ENCODE measurements at regions not wholly inside any gene's neighbourhood (a gene's known extent, or its start where the extent isn't known, plus 50 kb on each side); places are given as distances from the start of the nearest gene placed in this dataset.
"Not testable (repeated sequence)": the region's sequence is repeated elsewhere in the genome, so short reads cannot be mapped to it uniquely, and the experiment has no call there.

DNA sequence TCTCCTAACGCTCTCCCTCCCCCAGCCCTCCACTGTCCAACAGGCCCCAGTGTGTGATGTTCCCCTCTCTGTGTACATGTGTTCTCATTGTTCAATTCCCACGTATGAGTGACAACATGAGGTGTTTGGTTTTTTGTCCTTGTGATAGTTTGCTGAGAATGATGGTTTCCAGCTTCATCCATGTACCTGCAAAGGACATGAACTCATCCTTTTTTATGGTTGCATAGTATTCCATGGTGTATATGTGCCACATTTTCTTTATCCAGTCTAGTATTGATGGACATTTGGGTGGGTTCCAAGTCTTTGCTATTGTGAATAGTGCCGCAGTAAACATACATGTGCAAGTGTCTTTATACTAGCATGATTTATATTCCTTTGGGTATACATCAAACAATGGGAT is 347.4 kb downstream of the MAGEE1 start:
- not testable (repeated sequence) for DNase-seq

DNA sequence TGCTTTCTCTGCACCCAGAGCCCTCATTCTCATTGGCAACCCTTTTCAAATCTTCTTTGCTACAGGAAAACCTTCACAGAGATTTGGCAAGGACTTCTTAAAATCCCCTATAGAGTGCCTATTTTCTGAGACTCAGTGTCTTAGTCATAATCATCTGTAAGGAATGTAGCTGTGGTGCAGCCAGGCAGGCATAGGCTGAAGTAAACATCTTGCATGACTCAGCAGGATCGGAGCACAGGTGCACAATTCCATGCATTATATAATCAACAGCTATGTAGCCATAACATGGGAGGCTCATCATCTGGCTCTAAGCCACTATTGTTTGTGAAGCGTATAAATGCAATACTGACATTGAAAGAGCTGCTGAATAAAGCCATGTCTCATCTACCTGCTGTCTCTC is 368.8 kb downstream of the MAGEE1 start:
- peak in 1 of 2 experiments; percentile 19 for DNase-seq

DNA sequence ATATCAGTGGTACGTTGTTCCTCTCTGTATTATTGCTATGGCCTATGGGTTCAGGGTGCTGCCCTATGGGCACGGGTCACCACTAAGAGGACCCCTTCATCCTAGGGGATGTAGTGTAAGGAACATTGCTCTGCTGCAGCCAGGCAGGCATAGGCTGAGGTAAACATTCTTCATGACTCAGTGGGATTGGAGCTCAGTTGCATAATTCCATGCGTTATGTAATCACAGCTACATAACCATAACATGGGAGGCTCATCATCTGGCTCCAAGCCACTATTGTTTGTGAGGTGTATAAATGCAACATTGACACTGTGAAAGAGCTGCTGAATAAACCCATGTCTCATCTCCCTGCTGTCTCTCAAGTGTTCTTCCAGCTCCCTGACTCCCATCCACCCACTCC is 375.2 kb downstream of the MAGEE1 start:
- DNase-seq: no peak

DNA sequence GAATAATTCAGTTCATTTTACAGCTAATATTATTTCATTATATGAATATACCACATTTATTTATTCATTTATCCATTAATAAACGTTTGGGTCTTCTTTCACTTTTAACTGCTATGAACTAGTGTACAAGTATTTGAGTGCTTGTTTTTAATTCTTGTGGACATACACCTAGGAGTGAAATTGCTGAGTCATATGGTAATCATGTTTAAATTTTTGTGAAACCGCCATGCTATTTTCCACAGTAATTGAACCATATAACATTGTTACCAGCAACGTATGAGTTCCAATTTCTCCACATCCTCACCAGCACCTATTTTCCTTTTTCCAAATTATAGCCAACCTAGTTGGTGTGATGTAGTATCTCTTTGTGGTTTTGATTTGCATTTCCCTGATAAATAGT is 388.2 kb downstream of the MAGEE1 start:
- no peak for DNase-seq

DNA sequence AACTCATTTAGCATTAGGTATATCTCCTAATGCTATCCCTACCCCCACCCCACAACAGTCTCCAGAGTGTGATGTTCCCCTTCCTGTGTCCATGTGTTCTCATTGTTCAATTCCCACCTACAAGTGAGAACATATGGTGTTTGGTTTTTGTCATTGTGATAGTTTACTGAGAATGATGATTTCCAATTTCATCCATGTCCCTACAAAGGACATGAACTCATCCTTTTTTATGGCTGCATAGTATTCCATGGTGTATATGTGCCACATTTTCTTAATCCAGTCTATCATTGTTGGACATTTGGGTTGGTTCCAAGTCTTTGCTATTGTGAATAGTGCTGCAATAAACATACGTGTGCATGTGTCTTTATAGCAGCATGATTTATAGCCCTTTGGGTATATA is 389.8 kb downstream of the MAGEE1 start:
- not testable (repeated sequence) for DNase-seq

DNA sequence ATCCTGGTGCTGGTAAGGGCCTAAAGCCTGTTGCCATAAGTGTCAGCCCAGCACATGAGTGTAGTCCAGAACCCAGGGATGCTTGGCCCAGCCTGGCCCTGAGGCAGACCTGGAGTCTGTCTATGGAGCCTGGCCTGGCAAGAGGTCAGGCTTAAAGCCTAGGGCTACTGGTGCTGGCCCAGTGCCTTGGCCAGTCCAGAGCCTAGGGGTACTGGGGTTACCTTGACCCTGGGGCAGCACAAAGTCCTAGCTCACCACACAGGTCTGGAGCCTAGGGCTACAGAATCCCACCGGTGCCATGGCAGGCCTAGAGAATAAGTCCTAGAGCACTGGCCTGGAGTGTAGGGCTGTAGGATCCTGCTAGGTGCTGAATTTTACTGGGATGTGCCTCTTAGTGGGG is 393.8 kb downstream of the MAGEE1 start:
- no peak for DNase-seq

DNA sequence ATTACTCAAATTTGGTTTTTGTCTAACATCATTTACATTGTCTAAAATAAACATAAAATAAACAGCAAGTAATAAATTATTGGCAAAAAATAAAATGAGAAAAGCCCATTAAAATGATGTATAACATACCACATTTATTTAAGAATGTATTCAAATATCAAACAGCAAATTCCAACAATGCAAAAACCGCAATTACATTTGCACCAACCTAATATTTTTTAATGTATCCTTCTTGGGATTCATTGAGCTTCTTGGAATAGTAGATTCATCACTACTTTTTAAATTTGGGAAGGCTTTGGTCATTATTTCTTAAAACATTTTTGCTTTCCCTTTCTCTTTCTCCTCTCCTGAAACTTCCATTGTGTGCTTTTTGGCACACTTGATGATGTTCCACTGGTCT is 400.2 kb downstream of the MAGEE1 start:
- no peak for DNase-seq

DNA sequence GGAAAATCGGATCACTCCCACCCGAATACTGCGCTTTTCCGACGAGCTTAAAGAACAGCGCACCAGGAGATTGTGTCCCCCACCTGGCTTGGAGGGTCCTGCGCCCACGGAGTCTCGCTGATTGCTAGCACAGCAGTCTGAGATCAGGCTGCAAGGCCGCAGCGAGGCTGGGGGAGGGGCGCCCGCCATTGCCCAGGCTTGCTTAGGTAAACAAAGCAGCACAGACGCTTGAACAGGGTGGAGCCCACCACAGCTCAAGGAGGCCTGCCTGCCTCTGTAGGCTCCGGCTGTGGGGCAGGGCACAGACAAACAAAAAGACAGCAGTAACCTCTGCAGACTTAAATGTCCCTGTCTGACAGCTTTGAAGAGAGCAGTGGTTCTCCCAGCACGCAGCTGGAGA is 413.4 kb downstream of the MAGEE1 start:
- peak in 1 of 2 experiments; percentile 2 for DNase-seq

DNA sequence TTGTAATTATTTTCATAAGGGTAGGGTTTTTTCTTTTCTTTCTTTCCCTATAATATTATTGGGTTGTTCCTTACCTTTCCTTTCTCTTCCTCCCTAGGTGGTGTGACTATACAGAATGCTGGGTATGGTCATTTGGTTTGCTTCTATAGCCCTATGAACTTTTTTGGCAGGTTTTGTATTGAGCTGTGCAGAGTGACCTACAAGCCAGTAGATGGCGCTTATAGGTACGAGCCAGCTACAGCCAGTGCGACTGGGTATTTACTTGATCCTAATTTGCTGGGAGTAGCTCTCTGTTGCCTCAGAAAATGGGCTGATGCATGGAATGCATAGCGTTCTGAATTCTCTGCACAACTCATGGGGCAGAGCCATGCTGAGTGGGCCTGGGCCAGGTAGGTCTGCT is 423.3 kb downstream of the MAGEE1 start:
- DNase-seq: no peak

DNA sequence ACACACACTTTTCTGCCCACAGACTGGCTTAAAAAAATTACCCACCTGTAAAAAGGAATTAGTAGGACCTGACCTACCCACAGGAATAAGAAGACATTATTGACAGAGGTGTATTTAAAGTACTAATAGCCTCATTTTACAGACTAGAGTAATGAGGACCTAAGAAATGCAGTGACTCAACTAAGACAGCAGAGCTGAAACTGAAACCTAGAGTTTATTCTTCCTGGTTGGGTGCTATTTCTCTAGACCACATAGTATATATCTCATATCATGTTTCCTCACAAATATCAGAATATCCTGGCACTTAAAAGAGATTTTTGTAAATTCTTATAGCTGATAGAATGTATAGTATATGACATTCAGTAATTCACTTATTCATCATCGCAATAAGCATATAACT is 435.0 kb downstream of the MAGEE1 start:
- DNase-seq: no peak

DNA sequence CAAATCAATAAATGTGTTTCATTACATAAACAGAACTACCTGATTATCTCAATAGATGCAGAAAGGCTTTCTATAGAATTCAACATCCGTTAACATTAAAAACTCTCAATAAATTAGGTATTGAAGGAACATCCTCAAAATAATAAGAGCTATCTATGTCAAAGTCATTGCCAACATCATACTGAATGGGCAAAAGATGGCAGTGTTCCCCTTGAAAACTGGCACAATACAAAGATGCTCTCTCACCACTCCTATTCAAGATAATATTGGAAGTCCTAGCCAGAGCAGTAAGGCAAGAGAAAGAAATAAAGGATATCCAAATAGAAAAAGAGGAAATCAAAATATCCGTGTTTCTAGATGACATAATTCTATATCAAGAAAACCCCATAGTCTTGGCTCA is 466.4 kb downstream of the MAGEE1 start:
- no peak for DNase-seq

DNA sequence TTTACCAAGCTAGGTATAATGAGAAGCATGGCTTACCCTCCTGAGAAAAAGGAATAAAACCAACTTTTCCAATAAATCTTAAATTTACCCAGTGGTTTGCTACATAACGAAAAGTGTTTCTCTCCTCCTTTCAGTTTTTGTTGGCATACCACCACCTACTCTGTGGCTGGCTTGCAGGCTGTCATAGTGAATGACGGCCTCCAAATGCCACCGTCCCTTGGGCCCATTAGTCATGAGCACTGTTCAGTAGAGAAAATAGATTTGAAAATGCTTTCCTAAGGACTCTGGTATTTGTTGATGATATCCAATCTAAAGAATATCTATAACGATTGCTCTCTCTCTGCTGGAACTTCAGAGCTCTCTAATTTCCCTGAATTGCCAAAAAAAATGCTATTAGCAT is 488.3 kb downstream of the MAGEE1 start:
- DNase-seq: no peak

DNA sequence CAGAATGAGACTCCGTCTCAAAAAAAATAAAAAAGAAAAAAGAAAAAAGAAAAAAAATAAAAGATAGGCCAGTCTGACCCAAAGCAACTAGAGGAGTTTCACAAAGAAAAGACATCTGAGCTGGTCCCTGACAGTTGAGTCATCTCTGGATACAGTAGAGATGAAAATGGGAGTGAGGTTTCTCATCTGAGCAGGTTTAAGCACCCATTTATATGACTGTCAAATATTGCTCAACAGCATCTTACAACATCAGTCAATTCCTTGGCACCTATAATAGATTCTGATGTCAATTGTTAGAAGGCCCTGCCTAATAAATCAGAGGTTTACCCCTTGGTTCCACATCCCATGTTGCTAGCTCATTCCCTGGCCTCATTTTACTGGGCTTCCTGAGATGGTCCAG is 490.5 kb downstream of the MAGEE1 start:
- no peak for DNase-seq

DNA sequence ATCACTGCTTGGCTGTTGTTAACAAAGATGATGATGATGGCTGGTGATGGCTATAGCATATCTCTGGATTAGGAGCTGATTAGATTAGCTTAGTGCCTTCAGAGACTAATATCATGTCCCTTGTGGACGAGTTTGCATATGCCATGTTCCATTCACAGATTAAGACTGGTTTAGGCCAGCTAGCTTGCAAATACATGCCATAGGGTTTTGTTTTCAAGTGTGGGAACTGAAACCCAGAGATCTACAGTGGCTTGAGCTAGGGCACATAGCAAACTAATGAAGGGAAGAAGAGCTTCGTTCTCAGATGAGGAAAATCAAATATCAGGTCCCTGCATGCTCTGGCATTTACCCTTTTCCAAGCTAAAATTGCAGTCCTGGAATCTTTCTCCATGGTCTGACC is 492.3 kb downstream of the MAGEE1 start:
- no peak for DNase-seq

DNA sequence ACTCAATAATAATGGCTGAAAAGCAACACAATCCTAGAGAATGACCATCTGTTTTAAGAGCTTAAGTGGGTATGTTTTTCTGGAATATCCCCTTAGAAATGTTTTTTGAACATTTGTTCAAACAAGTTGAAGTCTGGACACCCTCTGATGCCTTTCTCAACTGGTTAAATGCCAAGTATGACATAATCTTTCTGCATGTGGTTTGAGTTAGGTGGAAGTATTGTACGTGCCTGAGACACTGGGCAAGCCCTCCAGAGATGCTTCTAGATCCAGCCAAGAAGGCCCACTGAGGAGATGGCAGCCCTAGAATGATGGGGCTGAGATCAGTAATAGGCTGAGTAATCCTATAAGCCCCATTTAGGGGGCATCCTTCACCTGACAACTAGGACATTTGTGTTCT is 493.1 kb downstream of the MAGEE1 start:
- DNase-seq: no peak

DNA sequence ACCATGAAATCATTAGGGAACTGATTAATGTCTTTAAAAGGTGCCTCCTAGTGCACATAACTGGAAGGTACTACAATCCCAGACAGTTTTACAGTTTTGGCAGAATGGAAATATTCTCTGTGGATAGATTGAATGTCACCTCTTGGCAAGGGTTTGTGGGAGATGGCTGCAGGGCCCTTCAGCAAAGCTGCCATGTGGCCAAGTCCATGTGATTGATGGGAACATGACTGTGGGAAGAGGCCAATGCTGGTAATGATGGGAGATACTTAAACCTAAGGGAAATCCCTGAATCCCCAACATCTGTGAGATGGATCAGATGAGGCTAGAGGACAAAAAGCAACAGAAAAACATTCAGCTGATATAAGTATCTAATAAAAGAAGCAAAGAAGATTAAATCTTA is 493.7 kb downstream of the MAGEE1 start:
- DNase-seq: no peak

DNA sequence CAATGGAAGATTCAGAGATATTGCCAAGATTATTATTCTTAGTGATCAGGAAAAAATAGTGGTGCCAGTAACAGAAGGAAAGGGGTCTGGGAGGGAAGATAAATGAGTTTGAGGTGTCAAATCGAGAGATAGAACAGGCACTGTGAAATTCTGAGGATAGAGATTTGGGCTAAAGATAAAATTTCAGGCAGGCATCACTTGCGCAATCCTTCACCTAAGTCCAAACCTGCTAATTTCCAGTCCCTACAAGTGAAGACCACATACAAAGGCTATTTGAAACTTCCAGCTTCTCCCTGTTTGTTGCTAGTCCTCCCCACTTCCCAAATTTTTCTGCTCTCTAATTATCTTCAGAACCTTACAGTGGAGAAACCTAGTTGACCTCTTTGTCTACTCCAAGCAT is 494.6 kb downstream of the MAGEE1 start:
- DNase-seq: no peak

DNA sequence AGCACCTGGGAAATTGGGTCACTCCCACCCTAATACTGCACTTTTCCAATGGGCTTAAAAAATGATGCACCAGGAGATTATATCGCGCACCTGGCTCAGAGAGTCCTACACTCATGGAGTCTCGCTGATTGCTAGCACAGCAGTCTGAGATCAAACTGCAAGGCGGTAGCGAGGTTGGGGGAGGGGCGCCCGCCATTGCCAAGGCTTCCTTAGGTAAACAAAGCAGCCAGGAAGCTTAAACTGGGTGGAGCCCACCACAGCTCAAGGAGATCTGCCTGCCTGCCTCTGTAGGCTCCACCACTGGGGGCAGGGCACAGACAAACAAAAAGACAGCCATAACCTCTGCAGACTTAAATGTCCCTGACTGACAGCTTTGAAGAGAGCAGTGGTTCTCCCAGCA is 497.1 kb downstream of the MAGEE1 start:
- not testable (repeated sequence) for DNase-seq

DNA sequence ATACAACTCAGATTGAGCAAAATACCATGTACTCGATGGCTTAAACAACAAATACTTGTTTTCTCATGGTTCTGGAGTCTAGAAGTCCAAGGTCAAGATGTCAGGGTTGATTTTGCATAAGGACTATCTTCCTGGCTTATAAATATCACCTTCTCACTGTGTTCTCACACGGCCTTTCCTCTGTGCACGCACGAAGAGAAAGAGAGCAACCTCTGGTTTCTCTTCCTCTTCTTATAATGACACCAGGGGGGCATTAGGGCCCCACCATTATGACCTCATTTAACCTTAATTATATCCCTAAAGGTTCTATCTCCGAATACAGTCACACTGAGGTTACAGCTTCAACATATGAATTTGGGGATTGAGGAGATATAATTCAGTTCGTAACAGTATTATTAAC is 504.0 kb downstream of the MAGEE1 start:
- DNase-seq: no peak

DNA sequence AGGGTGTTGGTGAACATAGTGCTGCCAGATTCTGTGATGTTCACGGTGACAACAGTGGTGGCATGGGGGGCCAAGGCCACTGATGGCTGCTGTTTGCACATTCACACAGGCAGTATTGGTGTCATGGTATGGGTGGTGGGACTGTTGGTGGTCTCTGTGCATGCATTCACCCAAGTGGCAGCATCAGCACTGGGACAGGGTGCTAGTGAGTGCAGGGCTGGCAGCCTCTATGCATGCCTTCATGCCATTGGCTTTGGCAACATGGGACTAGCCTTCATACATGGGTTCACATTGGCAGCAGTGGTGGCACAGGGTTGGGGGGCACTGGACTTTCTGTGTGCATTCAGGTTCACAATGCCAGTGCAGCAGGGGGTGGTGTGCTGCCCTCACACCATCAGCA is 489.7 kb upstream of the FGF16 start:
- no peak for DNase-seq

DNA sequence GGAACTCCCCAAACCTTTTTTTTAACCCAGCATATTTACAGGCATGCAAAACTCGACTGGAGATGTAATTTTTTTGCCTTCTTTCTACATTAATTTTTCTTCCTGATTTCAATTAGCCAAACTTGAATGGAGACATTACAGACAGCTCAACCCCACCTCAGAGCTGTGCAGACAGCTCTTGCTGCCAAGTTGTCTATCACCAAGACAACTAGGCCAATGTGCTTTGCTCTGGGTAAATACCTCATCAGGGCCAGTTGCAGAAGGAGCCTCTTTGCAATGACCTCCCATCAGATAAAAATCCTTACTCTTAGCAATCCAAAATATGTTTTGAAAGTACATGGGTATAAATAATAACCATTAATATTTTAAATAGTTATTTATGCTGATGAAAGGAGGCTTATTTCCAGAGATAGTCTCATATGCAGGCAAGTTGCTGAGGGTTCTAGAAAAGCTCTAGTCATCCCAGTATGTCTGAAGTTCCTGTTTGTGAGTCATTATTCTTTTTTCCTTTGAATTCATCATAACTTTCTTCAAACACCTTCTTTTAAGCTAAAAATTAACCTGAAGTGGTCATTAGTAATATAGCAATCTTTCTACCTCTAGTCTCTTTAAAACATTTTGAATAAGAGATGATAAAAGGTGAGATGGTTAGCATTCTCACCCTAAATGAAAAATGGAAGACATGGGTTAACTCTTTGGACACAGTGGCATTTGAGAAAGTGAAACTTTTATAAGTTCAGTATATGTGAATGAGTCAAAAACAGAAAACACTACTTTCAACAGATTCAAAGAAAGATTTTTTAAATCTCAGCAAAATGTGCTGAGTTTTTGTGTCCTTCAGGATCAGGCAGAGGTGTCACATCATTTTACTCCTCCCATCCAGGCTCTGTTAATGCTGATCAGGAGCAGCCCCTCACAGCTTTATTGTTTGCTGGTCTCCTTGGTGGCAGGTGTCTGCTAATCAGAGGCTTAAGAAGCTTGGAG is 475.5 kb upstream of the FGF16 start:
- peak in 1 of 2 experiments; percentile 0 for DNase-seq

DNA sequence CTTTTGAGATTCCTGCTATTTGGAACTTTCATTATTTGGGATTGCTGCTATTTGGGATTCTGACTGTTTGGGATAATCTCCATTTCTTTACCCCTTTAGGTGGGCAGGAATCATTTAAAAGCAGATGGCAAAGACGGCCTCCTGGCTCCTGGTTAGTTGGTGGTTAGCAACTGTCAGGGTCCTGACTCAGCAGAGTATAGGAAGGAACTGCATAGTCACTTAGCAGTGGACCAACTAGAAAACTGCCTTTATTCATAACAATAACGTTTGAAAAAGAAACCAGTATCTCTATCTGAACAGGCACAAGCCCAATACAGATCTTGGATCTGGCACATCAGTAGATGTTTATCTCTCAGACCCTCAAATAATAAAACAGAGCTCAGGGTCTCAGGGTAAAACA is 469.7 kb upstream of the FGF16 start:
- no peak for DNase-seq

DNA sequence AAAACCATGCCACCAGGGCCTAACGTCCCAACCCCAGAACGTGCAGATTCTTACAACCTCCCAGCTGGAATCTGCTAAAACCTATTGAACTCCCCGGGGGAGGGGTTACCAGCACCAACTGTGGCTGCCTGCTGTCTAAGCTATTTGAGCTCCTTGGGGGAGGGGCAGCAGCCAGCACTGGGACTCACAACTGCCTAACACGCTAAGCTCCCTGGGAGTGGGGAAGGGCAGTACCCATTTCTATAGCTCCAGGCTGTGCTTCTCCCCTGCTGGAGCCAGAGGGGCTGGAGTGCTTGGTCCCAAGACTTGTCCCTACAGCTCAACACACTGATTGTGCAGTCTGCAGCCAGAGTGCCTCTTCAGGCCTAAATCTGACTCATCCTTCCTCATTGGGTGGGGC is 459.8 kb upstream of the FGF16 start:
- no peak for DNase-seq

DNA sequence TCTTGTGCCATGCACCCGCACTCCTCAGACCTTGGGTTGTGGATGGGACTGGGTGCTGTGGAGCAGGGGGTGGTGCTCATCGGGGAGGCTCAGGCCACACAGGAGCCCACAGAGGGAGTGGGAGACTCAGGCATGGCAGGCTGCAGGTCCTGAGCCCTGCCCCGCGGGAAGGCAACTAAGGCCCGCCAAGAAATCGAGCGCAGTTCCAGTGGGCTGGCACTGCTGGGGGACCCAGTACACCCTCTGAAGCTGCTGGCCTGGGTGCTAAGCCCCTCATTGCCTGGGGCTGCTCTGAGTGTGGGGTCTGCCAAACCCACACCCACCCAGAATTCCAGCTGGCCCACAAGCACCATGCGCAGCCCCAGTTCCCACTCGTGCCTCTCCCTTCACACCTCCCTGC is 450.5 kb upstream of the FGF16 start:
- no peak for DNase-seq

DNA sequence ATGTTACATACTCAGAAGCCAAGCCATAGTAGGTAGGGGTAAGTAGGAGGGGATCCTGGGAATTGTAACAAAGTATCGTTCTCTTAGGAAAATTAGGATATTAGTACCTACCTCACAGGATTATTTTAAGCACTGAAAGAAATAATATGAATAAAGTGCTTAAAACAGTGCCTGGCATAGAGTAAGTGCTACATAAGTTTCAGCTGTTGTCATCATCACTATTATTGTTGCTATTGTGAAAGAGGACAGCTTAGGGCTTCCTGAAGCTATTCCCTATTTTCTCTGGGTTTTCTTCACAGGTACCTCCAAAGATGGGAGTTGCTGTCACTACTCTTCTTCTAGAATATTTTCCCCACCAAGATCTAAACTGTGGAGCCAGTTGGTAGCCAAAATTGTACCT is 443.7 kb upstream of the FGF16 start:
- DNase-seq: no peak
